ENCODE measurements at regions not wholly inside any gene's neighbourhood (a gene's known extent, or its start where the extent isn't known, plus 50 kb on each side); places are given as distances from the start of the nearest gene placed in this dataset.

GRCh38 chr12:111174961-111175345 is 193.9 kb downstream of the PHETA1 start:
- Histone ChIP-seq H3K14ac (ENCODE audit: insufficient read length) (no peak overlapping the region), H3K23ac (ENCODE audit: insufficient read length) (no peak overlapping the region), H3K9me3 (ENCODE audit: insufficient read depth in 2 of 2, low read depth in 1 of 2, low read length in 1 of 2) (no peaks in the 10 kb centered on the region), H2AK5ac (ENCODE audit: low read depth, low read length) (no peak overlapping the region), H3K56ac (replicated peaks; ENCODE audit: insufficient read length, low read depth, low read length) (no peak overlapping the region), H2BK20ac (ENCODE audit: low read length) (no peak overlapping the region), H2AFZ (ENCODE audit: low read length) (no peak overlapping the region), H3K23me2 (ENCODE audit: low read depth, low read length) (no peaks in the 10 kb centered on the region; the same call in 1 of the 2 replicates), H3K27ac (ENCODE audit: low read depth, low read length) (no peak overlapping the region), H3K4ac (replicated peaks; ENCODE audit: insufficient read length, low read depth, low read length) (no peak overlapping the region), H3K79me1 (ENCODE audit: low read depth, low read length) (no peaks in the 10 kb centered on the region; the same call in none of the 2 replicates), H4K20me1 (replicated peaks in 1 of 2; ENCODE audit: control insufficient read depth in 1 of 2, insufficient read depth in 2 of 2, low read length in 2 of 2) (peaks cover 3% of the 10 kb centered on the region in 2 experiments), H4K8ac (ENCODE audit: extremely low read depth, insufficient read depth, low read length) (no peak overlapping the region), H3K18ac (ENCODE audit: extremely low read depth, low read length) (no peak overlapping the region), H3K4me2 (ENCODE audit: insufficient read depth in 1 of 2, low read depth in 2 of 2, low read length in 2 of 2) (no peak overlapping the region), H3K27me3 (replicated peaks in 1 of 4; ENCODE audit: control insufficient read depth in 3 of 4, extremely low read depth in 1 of 4, insufficient read depth in 3 of 4, low read length in 3 of 4) (peaks cover 0 to 2% (median 0%) of the 10 kb centered on the region in 4 experiments; a peak in 1 of 7 replicates), H3K36me3 (ENCODE audit: control insufficient read depth in 2 of 4, insufficient read depth in 4 of 4, low read length in 3 of 4) (no peaks in the 10 kb centered on the region), H3K4me1 (replicated peaks in 1 of 4; ENCODE audit: control insufficient read depth in 3 of 4, insufficient read depth in 4 of 4, low read length in 3 of 4) (no peaks in the 10 kb centered on the region), H2BK5ac (ENCODE audit: low read depth, low read length) (no peak overlapping the region), H3K9ac (replicated peaks in 1 of 4; ENCODE audit: extremely low read depth in 1 of 4, low read depth in 3 of 4, low read length in 3 of 4) (no peak overlapping the region), H3K79me2 (ENCODE audit: control insufficient read depth in 1 of 2, insufficient read depth in 2 of 2, low read length in 2 of 2) (no peaks in the 10 kb centered on the region), H3K4me3 (ENCODE audit: extremely low read depth in 1 of 4, insufficient read depth in 2 of 4, low read depth in 3 of 4, low read length in 4 of 4) (no peak overlapping the region), H4K91ac (replicated peaks; ENCODE audit: insufficient read length, low read length) (no peak overlapping the region), H2BK15ac (ENCODE audit: low read length) (no peak overlapping the region), H2BK12ac (ENCODE audit: low read depth, low read length) (no peak overlapping the region), H4K5ac (ENCODE audit: insufficient read length, low read depth, low read length) (no peak overlapping the region), H2BK120ac (replicated peaks; ENCODE audit: low read depth, low read length) (no peak overlapping the region)
- WGBS, 2 experiments (ENCODE audit: extremely low coverage in 1 of 2, insufficient coverage in 1 of 2, insufficient read length in 1 of 2, insufficient replicate concordance in 2 of 2, low coverage in 1 of 2, low lambda C conversion rate in 2 of 2, missing lambda C conversion rate in 1 of 2): 92% methylated on average over 3 of the region's 3 CpGs; no CpG with 5 or more reads in 1 of the 2 experiments
- TF ChIP-seq KDM1A (IDR thresholded peaks at IDR 0.05; ENCODE audit: borderline replicate concordance, low read length): no peak
- no peak for TF ChIP-seq EP300 (IDR thresholded peaks at IDR 0.05; ENCODE audit: borderline replicate concordance in 1 of 2, low read depth in 2 of 2, low read length in 2 of 2)
- TF ChIP-seq TAF1 (IDR thresholded peaks at IDR 0.05; ENCODE audit: low read depth, low read length): no peak
- TF ChIP-seq BACH1 (IDR thresholded peaks at IDR 0.05; ENCODE audit: low read length): no peak
- no peak for TF ChIP-seq SIX5 (IDR thresholded peaks at IDR 0.05; ENCODE audit: low read depth, low read length)
- no peak for TF ChIP-seq FOSL1 (IDR thresholded peaks at IDR 0.05; ENCODE audit: insufficient read depth, low read depth, low read length)
- TF ChIP-seq SIRT6 (IDR thresholded peaks at IDR 0.05; ENCODE audit: low read length): no peak
- CTCF ChIA-PET (ENCODE audit: partially characterized antibody): interaction anchor here (0.5 to 1.5 kb wide), 8 partner anchors 16 to 215 kb away, joined by 3 to 6 read pairs (median 4); no protein-coding TSS in a partner anchor
- DNase-seq (ENCODE audit: low read depth in 1 of 2, low spot score in 2 of 2) (no peak), FAIRE-seq (no peak)
- POLR2A ChIA-PET (ENCODE audit: partially characterized antibody): interaction anchor here (0.8 to 1.4 kb wide), 2 partner anchors 11 to 17 kb away, joined by 3 read pairs; no protein-coding TSS in a partner anchor
